A549 (cell line): ENCODE measurements at regions not wholly inside any gene's neighbourhood (a gene's known extent, or its start where the extent isn't known, plus 50 kb on each side); places are given as distances from the start of the nearest gene placed in this dataset.

ENCODE experiments used
- ATAC-seq, 2 experiments: fragments of 200-7000 bp in 1 of 2; fragments of >200 bp in 1 of 2; cut with Nextera tagmentation in 1 of 2; cut with Tn5 transposase in 1 of 2; 3 replicates each; pipeline versions ENCODE4 v1.8.0 to v1.9.1; 2018 to 2020; ENCODE audit warnings: mild to moderate bottlenecking in 1 of 2, moderate library complexity in 1 of 2
- CTCF ChIA-PET: fragments of 300-600 bp; sonication (Branson Sonifier 250); formaldehyde crosslinking; extraction: SDS; loops from one replicate; lab custom pipeline; 2021; ENCODE audit warnings: antibody characterized with exemption, inconsistent platforms; lab: Yijun Ruan, JAX
- POLR2A ChIA-PET: fragments of 350-600 bp; formaldehyde crosslinking; extraction: SDS; loops from one replicate; lab custom pipeline; 2021; ENCODE audit warnings: antibody characterized with exemption, inconsistent platforms; lab: Yijun Ruan, JAX
- DNase-seq, 2 experiments: peaks; one replicate each; pipeline versions ENCODE4 v3.0.0 to v3.0.0-alpha.2; 2011 to 2016; ENCODE audit warnings: low read depth in 1 of 2, low spot score in 1 of 2
- FAIRE-seq: peaks from 2 replicates; lab custom pipeline; 2011; peaks lifted over from hg19 to GRCh38; lab: Jason Lieb, UNC
- H3K27ac ChIP-seq, 2 experiments: fragments of >200 bp; sonication (Bioruptor Twin); formaldehyde crosslinking; 3 replicates each; pipeline ENCODE4 v1.5.1; 2016 to 2017
- H3K4me1 ChIP-seq: fragments of >200 bp; sonication (Bioruptor Twin); formaldehyde crosslinking; 3 replicates; pipeline ENCODE4 v1.6.1; 2016
- H3K4me2 ChIP-seq: fragments of >200 bp; sonication (Bioruptor Twin); formaldehyde crosslinking; 3 replicates; pipeline ENCODE4 v1.6.1; 2016
- H3K4me3 ChIP-seq: fragments of >200 bp; sonication (Bioruptor Twin); formaldehyde crosslinking; 3 replicates; pipeline ENCODE4 v1.5.1; 2016
- H3K9me3 ChIP-seq: fragments of >200 bp; sonication (Bioruptor Twin); formaldehyde crosslinking; 3 replicates; pipeline ENCODE4 v1.6.1; 2016
- BHLHE40 ChIP-seq: IDR thresholded peaks from 2 replicates; pipeline ENCODE4 v1.6.1; 2012; ENCODE audit warnings: low read depth, low read length, inconsistent platforms
- CBX2 ChIP-seq: fragments of 200-600 bp; sonication (generic); IDR thresholded peaks from 2 replicates; pipeline ENCODE4 v1.6.1; 2016; ENCODE audit warnings: low read depth, mild to moderate bottlenecking, borderline replicate concordance
- CHD4 ChIP-seq: fragments of 200-600 bp; sonication (generic); IDR thresholded peaks from 2 replicates; pipeline ENCODE4 v1.6.1; 2016; ENCODE audit warnings: antibody characterized with exemption, mild to moderate bottlenecking, borderline replicate concordance
- CTCF ChIP-seq: fragments of >200 bp; sonication (Bioruptor Twin); formaldehyde crosslinking; IDR thresholded peaks from 3 replicates; pipeline ENCODE4 v1.5.1; 2016
- E2F6 ChIP-seq: IDR thresholded peaks from 2 replicates; pipeline ENCODE4 v1.6.1; 2012; ENCODE audit warnings: low read depth, borderline replicate concordance
- EP300 ChIP-seq, 2 experiments: fragments of >200 bp; sonication (Bioruptor Twin); formaldehyde crosslinking; IDR thresholded peaks; 2 replicates in 1 of 2; 3 replicates in 1 of 2; pipeline ENCODE4 v1.6.1; 2016 to 2017
- ESRRA ChIP-seq: fragments of 150-350 bp; IDR thresholded peaks from 2 replicates; pipeline ENCODE4 v1.6.1; 2014; ENCODE audit warnings: mild to moderate bottlenecking, low read length, borderline replicate concordance
- FOXS1 ChIP-seq: fragments of 250-450 bp; sonication (Bioruptor Pico); IDR thresholded peaks from 2 replicates; pipeline ENCODE4 v1.5.0; 2020; ENCODE audit warnings: mild to moderate bottlenecking, moderate library complexity
- HEYL ChIP-seq: fragments of 250-450 bp; sonication (Bioruptor Pico); IDR thresholded peaks from 2 replicates; pipeline ENCODE4 v1.8.0; 2021; ENCODE audit warnings: mild to moderate bottlenecking, moderate library complexity
- HMGXB4 ChIP-seq: fragments of 250-450 bp; sonication (Bioruptor Pico); IDR thresholded peaks from 2 replicates; pipeline ENCODE4 v1.5.0; 2021; ENCODE audit warnings: mild to moderate bottlenecking, moderate library complexity, borderline replicate concordance
- HOXA7 ChIP-seq: fragments of 250-450 bp; sonication (Bioruptor Pico); IDR thresholded peaks from 2 replicates; pipeline ENCODE4 v1.5.0; 2020; ENCODE audit warnings: mild to moderate bottlenecking, moderate library complexity
- JUNB ChIP-seq: fragments of >200 bp; sonication (Bioruptor Twin); formaldehyde crosslinking; IDR thresholded peaks from 2 replicates; pipeline ENCODE4 v1.6.1; 2016
- KDM1A ChIP-seq: fragments of 200-600 bp; sonication (generic); IDR thresholded peaks from 2 replicates; pipeline ENCODE4 v1.6.1; 2016; ENCODE audit warnings: low read depth, mild to moderate bottlenecking
- MAZ ChIP-seq: fragments of 150-350 bp; IDR thresholded peaks from 2 replicates; pipeline ENCODE4 v1.6.1; 2014; ENCODE audit warnings: antibody characterized with exemption, low read depth, low read length, borderline replicate concordance
- NPAS2 ChIP-seq: fragments of 250-450 bp; sonication (Bioruptor Pico); IDR thresholded peaks from 2 replicates; pipeline ENCODE4 v1.8.0; 2022; ENCODE audit warnings: mild to moderate bottlenecking, moderate library complexity, borderline replicate concordance
- NR3C1 ChIP-seq: fragments of >200 bp; sonication (Bioruptor Twin); formaldehyde crosslinking; IDR thresholded peaks from 3 replicates; pipeline ENCODE4 v1.6.1; 2017
- PBX3 ChIP-seq: IDR thresholded peaks from 2 replicates; pipeline ENCODE4 v1.6.1; 2012
- POLR2AphosphoS2 ChIP-seq: conservative IDR thresholded peaks from 2 replicates; pipeline ENCODE4 v1.6.1; 2012; ENCODE audit warnings: low read length, improper control_type of control experiment, inconsistent platforms
- RARB ChIP-seq: fragments of 250-450 bp; sonication (Bioruptor Pico); IDR thresholded peaks from 2 replicates; pipeline ENCODE4 v1.8.0; 2021; ENCODE audit warnings: mild to moderate bottlenecking, moderate library complexity
- RCOR1 ChIP-seq: fragments of 150-350 bp; IDR thresholded peaks from 2 replicates; pipeline ENCODE4 v1.6.1; 2014; ENCODE audit warnings: antibody characterized with exemption, low read length, low read depth
- REST ChIP-seq: fragments of 200-600 bp; sonication (generic); IDR thresholded peaks from 2 replicates; pipeline ENCODE4 v1.6.1; 2016; ENCODE audit warnings: antibody characterized with exemption, mild to moderate bottlenecking, moderate library complexity
- SMC3 ChIP-seq: fragments of >200 bp; sonication (Bioruptor Twin); formaldehyde crosslinking; IDR thresholded peaks from 3 replicates; pipeline ENCODE4 v1.6.1; 2018; ENCODE audit warnings: inconsistent platforms
- TFCP2L1 ChIP-seq: fragments of 250-450 bp; sonication (Bioruptor Pico); IDR thresholded peaks from 2 replicates; pipeline ENCODE4 v1.5.0; 2021; ENCODE audit warnings: mild to moderate bottlenecking
- USF2 ChIP-seq: fragments of 450-650 bp; IDR thresholded peaks from 2 replicates; pipeline ENCODE4 v1.6.1; 2014; ENCODE audit warnings: antibody characterized with exemption
- ZC3H11A ChIP-seq: fragments of 450-650 bp; IDR thresholded peaks from 2 replicates; pipeline ENCODE4 v1.6.1; 2014; ENCODE audit warnings: antibody characterized with exemption, mild to moderate bottlenecking
- WGBS: methylation state at CpG from one replicate; pipeline ENCODE4 v1.1.6; 2017; ENCODE audit errors: missing lambda C conversion rate; 5-methylcytosine and 5-hydroxymethylcytosine counted together

GRCh38 chr5:129342796-129343195 lies 117.3 kb upstream of the ADAMTS19 start (continued):
- TF ChIP-seq PBX3 (no peak), NR3C1 (no peak)

GRCh38 chr5:129345213-129345924 lies 114.7 kb upstream of the ADAMTS19 start:
- ChIA-PET POLR2A (no interaction called here), CTCF (no interaction called here)
- DNase-seq (no peak), FAIRE-seq (no peak), ATAC-seq (no peak)
- 14% methylated on average over 4 of the region's 4 CpGs for WGBS
- no peaks in the 10 kb centered on the region for H3K9me3 ChIP-seq
- no peaks in the 10 kb centered on the region for H3K4me1 ChIP-seq
- H3K4me3 ChIP-seq = no peak overlapping the region
- no peak overlapping the region for H3K27ac ChIP-seq
- no peak overlapping the region for H3K4me2 ChIP-seq
- TF ChIP-seq HOXA7 (CRISPR knock-in tag) (no peak), RARB (CRISPR knock-in tag) (no peak), KDM1A (no peak), CBX2 (no peak), MAZ (no peak), RCOR1 (no peak), ESRRA (no peak), JUNB (no peak), TFCP2L1 (CRISPR knock-in tag) (no peak), FOXS1 (CRISPR knock-in tag) (no peak), ZC3H11A (no peak), HMGXB4 (CRISPR knock-in tag) (no peak), E2F6 (no peak), SMC3 (no peak), CHD4 (no peak)
- TF ChIP-seq, all 56 proteins: peak for 0

GRCh38 chr5:129356846-129357245 lies 103.3 kb upstream of the ADAMTS19 start:
- TF ChIP-seq REST (no peak), HEYL (no peak), E2F6 (no peak), NPAS2 (CRISPR knock-in tag) (no peak), BHLHE40 (no peak), EP300 (IDR thresholded peaks at IDR 0.05) (no peak), CTCF (no peak), JUNB (no peak), POLR2AphosphoS2 (no peak), USF2 (no peak)
- CTCF ChIA-PET = no interaction called here
- POLR2A ChIA-PET = no interaction called here
- no peak for ATAC-seq
- Histone ChIP-seq H3K4me3 (no peak overlapping the region), H3K9me3 (no peaks in the 10 kb centered on the region), H3K4me2 (no peak overlapping the region), H3K4me1 (no peaks in the 10 kb centered on the region), H3K27ac (no peak overlapping the region)
- WGBS = 0% methylated on average over 2 of the region's 2 CpGs
- no peak for FAIRE-seq
- no peak for DNase-seq
